ENCODE measurements at regions not wholly inside any gene's neighbourhood (a gene's known extent, or its start where the extent isn't known, plus 50 kb on each side); places are given as distances from the start of the nearest gene placed in this dataset.
A peak's percentile ranks its signal among the peaks of the same experiment; 100 is the strongest.

- peak overlapping the region in 1 of 4 donors; percentile 86 for H3K4me3 Mint-ChIP-seq
- H3K36me3 Mint-ChIP-seq: peaks cover 4% of the 10 kb centered on the region
- H3K4me1 Mint-ChIP-seq: peaks cover 33 to 51% (median 34%) of the 10 kb centered on the region in 3 donors
- H3K27me3 Mint-ChIP-seq: peaks cover 1% of the 10 kb centered on the region
- H3K27ac Mint-ChIP-seq: peak overlapping the region in 1 of 3 donors; percentile 76
- H3K9me3 Mint-ChIP-seq: no peaks in the 10 kb centered on the region
These were observed 268.8 kb downstream of the SEC14L1 start for GRCh38 chr17:77409282-77410161.

GRCh38 chr17:77410470-77410869 lies 269.7 kb downstream of the SEC14L1 start:
- Mint-ChIP-seq H3K4me1 (peaks cover 27 to 44% (median 29%) of the 10 kb centered on the region in 3 donors), H3K27ac (peak overlapping the region in 2 of 3 donors; percentile 22 to 71), H3K27me3 (peaks cover 1% of the 10 kb centered on the region), H3K9me3 (no peaks in the 10 kb centered on the region), H3K36me3 (peaks cover 4% of the 10 kb centered on the region), H3K4me3 (peak overlapping the region in 2 of 4 donors; percentile 71 to 86)

DNA sequence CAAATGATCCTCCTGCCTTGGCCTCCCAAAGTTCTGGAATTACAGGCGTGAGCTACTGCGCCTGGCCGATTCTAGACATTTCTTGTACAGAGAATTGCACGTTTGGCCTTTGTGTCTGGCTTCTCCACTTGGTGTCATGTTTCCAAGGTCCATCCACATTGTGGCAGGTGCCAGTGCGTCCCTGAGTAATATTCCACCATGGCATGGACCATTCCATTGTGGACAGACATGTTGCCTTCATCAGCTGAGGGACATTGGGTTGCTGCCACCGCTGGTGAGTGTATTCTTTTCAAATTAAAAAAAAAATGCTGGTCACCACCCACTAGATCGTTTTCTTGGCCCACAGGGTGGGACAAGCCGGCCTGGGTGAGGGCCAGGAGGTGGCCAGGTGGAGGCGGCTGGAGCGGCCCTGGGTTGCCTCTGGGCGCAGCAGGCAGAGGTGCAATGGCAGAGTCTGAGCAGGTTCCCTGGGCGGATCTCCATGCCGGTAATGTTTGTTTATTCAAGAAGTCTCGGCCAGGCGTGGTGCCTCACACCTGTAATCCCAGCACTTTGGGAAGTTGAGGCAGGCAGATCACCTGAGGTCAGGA lies 274.1 kb downstream of the SEC14L1 start:
- Mint-ChIP-seq H3K4me3 (no peak overlapping the region), H3K4me1 (peaks cover 12 to 18% (median 15%) of the 10 kb centered on the region in 3 donors), H3K27ac (peak overlapping the region in 1 of 3 donors; percentile 62), H3K9me3 (no peaks in the 10 kb centered on the region), H3K36me3 (peaks cover 2% of the 10 kb centered on the region), H3K27me3 (no peaks in the 10 kb centered on the region)

- H3K27ac Mint-ChIP-seq: peak overlapping the region in 1 of 3 donors; percentile 71
- H3K4me1 Mint-ChIP-seq: peaks cover 18 to 23% (median 21%) of the 10 kb centered on the region in 3 donors
- H3K4me3 Mint-ChIP-seq: no peak overlapping the region
These were observed 275.4 kb downstream of the SEC14L1 start for GRCh38 chr17:77416105-77416713.

GRCh38 chr17:77417575-77417974 lies 276.8 kb downstream of the SEC14L1 start:
- Mint-ChIP-seq H3K27ac (peak overlapping the region in 1 of 3 donors; percentile 9), H3K36me3 (no peaks in the 10 kb centered on the region), H3K4me1 (peaks cover 21 to 28% (median 23%) of the 10 kb centered on the region in 3 donors), H3K9me3 (no peaks in the 10 kb centered on the region), H3K27me3 (no peaks in the 10 kb centered on the region), H3K4me3 (no peak overlapping the region)

More at GRCh38 chr17:77416105-77416713, 275.4 kb downstream of the SEC14L1 start:
- no peaks in the 10 kb centered on the region for H3K36me3 Mint-ChIP-seq
- H3K27me3 Mint-ChIP-seq: no peaks in the 10 kb centered on the region
- H3K9me3 Mint-ChIP-seq: no peaks in the 10 kb centered on the region

GRCh38 chr17:77418609-77419008 lies 277.8 kb downstream of the SEC14L1 start:
- Mint-ChIP-seq H3K4me1 (peaks cover 18 to 20% (median 19%) of the 10 kb centered on the region in 3 donors), H3K27ac (no peak overlapping the region), H3K4me3 (no peak overlapping the region), H3K9me3 (no peaks in the 10 kb centered on the region), H3K27me3 (no peaks in the 10 kb centered on the region), H3K36me3 (no peaks in the 10 kb centered on the region)

DNA sequence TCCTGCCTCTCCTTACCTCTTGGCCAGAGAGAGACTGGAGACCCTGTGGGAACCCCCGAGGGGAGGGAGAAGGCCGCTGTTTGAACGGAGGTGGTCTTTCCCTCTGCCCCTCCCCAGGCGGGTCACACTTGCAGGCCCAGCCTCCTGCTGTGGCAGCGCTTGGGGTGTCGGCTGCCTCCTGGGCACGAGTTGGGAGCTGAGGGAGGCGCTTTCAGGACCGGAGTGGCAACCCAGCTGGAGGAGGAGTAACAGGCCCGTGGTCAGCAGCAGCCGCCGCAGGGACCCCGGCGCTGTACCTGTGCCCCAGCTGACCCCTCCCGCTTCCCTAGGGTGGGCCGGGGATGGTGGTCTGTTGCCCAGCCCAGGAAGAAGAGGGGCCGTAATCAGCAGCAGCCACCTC lies 278.3 kb downstream of the SEC14L1 start:
- H3K9me3 Mint-ChIP-seq: no peaks in the 10 kb centered on the region
- H3K36me3 Mint-ChIP-seq: no peaks in the 10 kb centered on the region
- no peak overlapping the region for H3K27ac Mint-ChIP-seq
- H3K4me1 Mint-ChIP-seq: peaks cover 18 to 21% (median 19%) of the 10 kb centered on the region in 3 donors
- H3K4me3 Mint-ChIP-seq: no peak overlapping the region
- H3K27me3 Mint-ChIP-seq: no peaks in the 10 kb centered on the region

DNA sequence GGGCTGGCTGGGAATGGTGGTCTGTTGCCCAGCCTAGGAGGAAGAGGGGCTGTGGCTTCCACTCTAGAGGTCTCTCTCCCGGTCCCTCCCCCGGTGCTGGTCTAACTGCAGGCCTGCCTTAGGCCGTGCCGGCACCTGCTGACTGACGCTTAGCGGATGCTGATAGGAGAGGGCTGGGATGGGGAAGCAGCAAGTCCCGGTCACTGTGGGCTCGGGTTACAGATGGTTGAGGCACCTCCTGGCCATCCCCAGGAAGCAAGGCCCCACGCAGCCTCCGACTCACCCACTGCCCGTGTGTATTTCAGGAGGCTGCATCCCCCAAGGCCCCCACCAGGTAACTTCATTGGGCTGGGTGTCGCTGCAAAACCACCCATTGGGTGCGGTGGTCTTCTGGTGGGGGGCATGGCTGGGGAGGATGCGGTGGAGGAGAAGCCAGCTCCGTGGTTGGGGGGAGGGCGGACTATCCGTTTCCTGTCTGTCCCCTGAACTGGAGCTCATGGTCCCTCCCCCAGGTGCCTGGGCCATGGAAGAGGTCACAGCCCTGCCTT lies 278.9 kb downstream of the SEC14L1 start:
- Mint-ChIP-seq H3K4me1 (peaks cover 19 to 21% (median 19%) of the 10 kb centered on the region in 3 donors), H3K27me3 (no peaks in the 10 kb centered on the region), H3K36me3 (no peaks in the 10 kb centered on the region), H3K9me3 (no peaks in the 10 kb centered on the region), H3K4me3 (no peak overlapping the region), H3K27ac (no peak overlapping the region)

- Mint-ChIP-seq H3K4me3 (peak overlapping the region in 2 of 4 donors; percentile 63 to 79), H3K36me3 (no peaks in the 10 kb centered on the region), H3K4me1 (peaks cover 19 to 21% (median 19%) of the 10 kb centered on the region in 3 donors), H3K27ac (peak overlapping the region; percentile 57 to 93 (median 89)), H3K9me3 (no peaks in the 10 kb centered on the region), H3K27me3 (no peaks in the 10 kb centered on the region)
These were observed 279.5 kb downstream of the SEC14L1 start for GRCh38 chr17:77420095-77420803.

GRCh38 chr17:77420804-77421629 lies 280.2 kb downstream of the SEC14L1 start:
- H3K27me3 Mint-ChIP-seq: no peaks in the 10 kb centered on the region
- H3K36me3 Mint-ChIP-seq: no peaks in the 10 kb centered on the region
- peak overlapping the region; percentile 41 to 79 (median 54) for H3K4me3 Mint-ChIP-seq
- no peaks in the 10 kb centered on the region for H3K9me3 Mint-ChIP-seq
- H3K4me1 Mint-ChIP-seq: peaks cover 19 to 21% (median 19%) of the 10 kb centered on the region in 3 donors
- H3K27ac Mint-ChIP-seq: peak overlapping the region; percentile 57 to 93 (median 89)

GRCh38 chr17:77421630-77421972 lies 280.8 kb downstream of the SEC14L1 start:
- Mint-ChIP-seq H3K9me3 (no peaks in the 10 kb centered on the region), H3K4me3 (peak overlapping the region in 2 of 4 donors; percentile 63 to 79), H3K27ac (peak overlapping the region in 1 of 3 donors; percentile 57), H3K4me1 (peaks cover 22 to 23% (median 23%) of the 10 kb centered on the region in 3 donors), H3K36me3 (no peaks in the 10 kb centered on the region), H3K27me3 (no peaks in the 10 kb centered on the region)

DNA sequence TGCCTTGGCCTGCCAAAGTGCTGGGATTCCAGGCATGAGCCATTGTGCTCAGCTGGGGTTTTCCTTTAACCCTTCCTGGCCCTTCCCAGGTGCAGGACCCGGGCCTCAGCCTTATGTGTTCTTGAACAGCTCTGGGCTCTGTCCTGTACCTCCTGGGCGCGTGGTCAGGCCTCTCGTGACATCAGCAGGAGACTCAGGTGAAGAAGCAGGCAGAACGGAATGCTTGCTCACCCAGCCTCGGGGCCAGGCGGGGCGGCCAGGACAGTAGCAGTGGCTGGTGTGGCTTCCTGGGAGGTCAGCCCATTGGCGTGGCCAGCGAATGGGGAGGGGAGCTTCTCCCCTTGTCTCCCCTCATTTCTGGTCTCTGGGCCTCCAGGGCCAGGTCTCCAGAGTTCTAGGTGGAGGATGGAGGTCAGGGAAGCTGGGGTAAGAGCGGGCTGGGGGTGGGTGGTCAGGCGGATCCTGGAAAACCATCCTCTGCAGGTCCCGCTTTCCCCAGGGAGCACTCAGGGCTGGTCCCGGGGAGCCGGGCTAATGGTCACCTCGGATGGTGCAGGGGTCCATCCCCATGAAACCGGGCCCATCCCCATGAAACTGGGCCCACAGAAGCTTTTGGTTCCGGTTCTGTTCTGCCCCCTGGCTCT lies 281.5 kb downstream of the SEC14L1 start:
- Mint-ChIP-seq H3K27ac (no peak overlapping the region), H3K4me3 (no peak overlapping the region), H3K9me3 (no peaks in the 10 kb centered on the region), H3K27me3 (no peaks in the 10 kb centered on the region), H3K36me3 (no peaks in the 10 kb centered on the region), H3K4me1 (peaks cover 25 to 29% (median 26%) of the 10 kb centered on the region in 3 donors)

- no peaks in the 10 kb centered on the region for H3K9me3 Mint-ChIP-seq
- H3K27ac Mint-ChIP-seq: no peak overlapping the region
- H3K4me1 Mint-ChIP-seq: peaks cover 23 to 33% (median 25%) of the 10 kb centered on the region in 3 donors
- peak overlapping the region in 1 of 4 donors; percentile 65 for H3K4me3 Mint-ChIP-seq
- no peaks in the 10 kb centered on the region for H3K27me3 Mint-ChIP-seq
- no peaks in the 10 kb centered on the region for H3K36me3 Mint-ChIP-seq
These were observed 282.0 kb downstream of the SEC14L1 start for GRCh38 chr17:77422748-77423113.

Measured in IgD-negative memory B cell (primary cell).